Dedifferentiated amniotic fluid mesenchymal stem cell (primary cell): ENCODE measurements at regions not wholly inside any gene's neighbourhood (a gene's known extent, or its start where the extent isn't known, plus 50 kb on each side); places are given as distances from the start of the nearest gene placed in this dataset.
A peak's percentile ranks its signal among the peaks of the same experiment; 100 is the strongest.
"Not testable (repeated sequence)": the region's sequence is repeated elsewhere in the genome, so short reads cannot be mapped to it uniquely, and the experiment has no call there.

Experiments
- DNase-seq: peaks from one replicate; pipeline ENCODE4 v3.0.0-alpha.2; 2016; ENCODE audit errors: extremely low spot score

- no peak for DNase-seq
Observed at GRCh38 chr9:78122631-78123030, 91.0 kb upstream of the GNAQ start.

- peak; percentile 42 for DNase-seq
Observed at GRCh38 chr9:78121488-78121887, 89.9 kb upstream of the GNAQ start.

DNA sequence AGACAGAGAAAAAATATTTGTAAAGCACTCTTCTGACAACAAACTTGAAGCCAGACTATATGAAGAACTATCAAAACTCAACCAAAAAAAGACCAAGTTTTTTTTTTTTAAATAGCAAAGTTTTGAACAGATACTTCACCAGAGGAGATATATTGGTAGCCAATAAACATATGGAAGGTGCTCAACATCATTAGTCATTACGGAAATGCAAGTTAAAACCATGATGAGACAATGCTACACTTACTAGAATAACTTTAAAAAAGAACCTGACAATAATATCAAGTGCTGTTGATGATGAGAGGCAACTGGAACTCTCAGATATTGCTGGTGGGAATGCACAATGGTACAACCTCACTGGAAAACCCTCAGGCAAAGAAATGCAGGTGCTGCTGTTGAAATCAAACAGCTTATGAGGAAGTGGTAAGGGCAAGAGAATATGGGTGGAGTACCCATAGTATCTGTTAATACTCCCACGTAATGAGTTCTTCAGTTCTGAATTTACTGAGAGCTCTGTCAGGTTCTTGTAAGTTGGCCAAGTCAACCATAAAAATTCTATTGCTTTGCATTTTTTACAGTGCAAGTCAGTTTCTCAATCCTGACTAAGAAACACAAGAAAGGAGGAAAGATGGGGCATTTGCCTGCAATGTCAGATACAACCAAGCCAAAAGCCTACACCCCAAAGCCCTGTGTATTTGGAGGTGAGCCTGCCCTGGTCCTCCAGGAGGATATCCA, 87.3 kb upstream of the GNAQ start:
- no peak for DNase-seq

- no peak for DNase-seq
Observed at GRCh38 chr9:78115073-78115472, 83.5 kb upstream of the GNAQ start.

GRCh38 chr9:78114581-78114980, 83.0 kb upstream of the GNAQ start:
- DNase-seq = no peak

- no peak for DNase-seq
Observed at GRCh38 chr9:78112406-78112805, 80.8 kb upstream of the GNAQ start.

- no peak for DNase-seq
Observed at GRCh38 chr9:78112004-78112403, 80.4 kb upstream of the GNAQ start.

GRCh38 chr9:78109075-78109474, 77.5 kb upstream of the GNAQ start:
- DNase-seq = no peak

DNA sequence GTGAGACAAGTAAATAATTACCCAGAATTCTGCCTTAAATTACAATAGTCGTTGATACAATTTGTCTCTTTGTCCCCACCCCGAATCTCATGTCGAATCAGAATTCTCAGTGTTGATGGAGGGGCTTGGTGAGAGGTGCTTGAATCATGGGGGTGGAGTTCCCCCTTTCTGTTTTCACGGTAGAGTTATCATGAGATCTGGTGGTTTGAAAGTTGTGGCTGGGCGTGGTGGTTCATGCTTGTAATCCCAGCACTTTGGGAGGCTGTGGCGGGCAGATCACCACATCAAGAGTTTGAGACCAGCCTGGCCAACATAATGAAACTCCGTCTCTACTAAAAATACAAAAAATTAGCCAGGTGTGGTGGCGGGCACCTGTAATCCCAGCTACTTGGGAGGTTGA, 75.0 kb upstream of the GNAQ start:
- DNase-seq = not testable (repeated sequence)

- no peak for DNase-seq
Observed at GRCh38 chr9:78103971-78104433, 72.4 kb upstream of the GNAQ start.

GRCh38 chr9:78101247-78101646, 69.6 kb upstream of the GNAQ start:
- DNase-seq = no peak

- no peak for DNase-seq
Observed at GRCh38 chr9:78097541-78097940, 65.9 kb upstream of the GNAQ start.

- DNase-seq = no peak
Observed at GRCh38 chr9:78091731-78092130, 60.1 kb upstream of the GNAQ start.

GRCh38 chr9:78089111-78089510, 57.5 kb upstream of the GNAQ start:
- DNase-seq = no peak

DNA sequence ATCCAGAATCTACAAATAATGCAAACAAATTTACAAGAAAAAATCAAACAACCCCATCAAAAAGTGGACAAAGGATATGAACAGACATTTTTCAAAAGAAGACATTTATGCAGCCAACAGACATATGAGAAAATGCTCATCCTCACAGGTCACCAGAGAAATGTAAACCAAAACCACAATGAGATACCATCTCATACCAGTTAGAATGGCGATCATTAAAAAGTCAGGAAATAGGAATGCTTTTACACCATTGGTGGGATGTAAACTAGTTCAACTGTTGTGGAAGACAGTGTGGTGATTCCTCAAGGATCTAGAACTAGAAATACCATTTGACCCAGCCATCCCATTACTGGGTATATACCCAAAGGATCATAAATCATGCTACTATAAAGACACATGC, 56.6 kb upstream of the GNAQ start:
- DNase-seq = not testable (repeated sequence)
